Left renal pelvis (tissue), 4 donors: ENCODE measurements at regions not wholly inside any gene's neighbourhood (a gene's known extent, or its start where the extent isn't known, plus 50 kb on each side); places are given as distances from the start of the nearest gene placed in this dataset.

ENCODE experiments used
- DNase-seq, 4 donors: peaks; one replicate each; pipeline ENCODE4 v3.0.0-alpha.2; 2013; ENCODE audit warnings: low read depth in 4 of 4, low spot score in 3 of 4

DNA sequence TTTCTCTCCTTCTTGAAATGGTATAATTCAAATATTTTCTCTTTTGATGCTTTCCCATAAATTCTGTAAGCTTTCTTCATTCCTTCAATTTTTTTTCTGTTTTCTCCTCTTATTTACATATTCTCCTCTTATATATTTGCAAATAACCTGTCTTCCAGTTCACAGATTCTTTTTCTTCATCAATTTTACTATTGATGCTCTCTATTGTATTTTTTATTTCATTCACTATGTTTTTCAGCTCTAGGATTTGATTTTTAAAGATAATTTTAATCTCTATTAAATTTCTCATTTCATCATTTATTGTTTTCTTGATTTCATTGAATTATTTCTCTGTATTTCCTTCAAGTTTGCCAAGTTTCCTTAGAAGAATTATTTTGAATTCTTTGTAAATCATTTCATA, 54.0 kb upstream of the PRPS1L1 start:
- no peak for DNase-seq

DNA sequence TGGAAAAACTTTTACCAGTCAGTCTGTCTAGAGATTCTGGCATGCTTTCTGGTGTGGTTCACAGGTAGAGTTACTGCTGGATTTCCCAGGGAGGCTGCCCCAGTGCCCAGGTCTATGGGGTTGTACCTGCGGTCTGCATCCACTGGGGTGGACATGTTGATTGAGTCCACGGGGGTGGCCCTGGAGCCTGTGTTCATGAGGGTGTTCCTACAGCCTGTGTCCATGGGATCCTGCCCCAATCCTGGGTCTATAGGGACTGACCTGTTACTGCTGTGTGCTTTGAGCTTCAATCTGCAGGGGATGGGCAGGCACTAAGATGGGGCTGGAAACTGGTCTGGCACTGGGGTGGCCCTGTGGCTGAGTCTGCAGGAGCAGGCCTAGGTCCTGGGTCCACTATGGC, 54.5 kb upstream of the PRPS1L1 start:
- DNase-seq = no peak

GRCh38 chr7:18086165-18087025, 58.7 kb upstream of the PRPS1L1 start:
- DNase-seq = peak in 1 of 4 donors; percentile 14

DNA sequence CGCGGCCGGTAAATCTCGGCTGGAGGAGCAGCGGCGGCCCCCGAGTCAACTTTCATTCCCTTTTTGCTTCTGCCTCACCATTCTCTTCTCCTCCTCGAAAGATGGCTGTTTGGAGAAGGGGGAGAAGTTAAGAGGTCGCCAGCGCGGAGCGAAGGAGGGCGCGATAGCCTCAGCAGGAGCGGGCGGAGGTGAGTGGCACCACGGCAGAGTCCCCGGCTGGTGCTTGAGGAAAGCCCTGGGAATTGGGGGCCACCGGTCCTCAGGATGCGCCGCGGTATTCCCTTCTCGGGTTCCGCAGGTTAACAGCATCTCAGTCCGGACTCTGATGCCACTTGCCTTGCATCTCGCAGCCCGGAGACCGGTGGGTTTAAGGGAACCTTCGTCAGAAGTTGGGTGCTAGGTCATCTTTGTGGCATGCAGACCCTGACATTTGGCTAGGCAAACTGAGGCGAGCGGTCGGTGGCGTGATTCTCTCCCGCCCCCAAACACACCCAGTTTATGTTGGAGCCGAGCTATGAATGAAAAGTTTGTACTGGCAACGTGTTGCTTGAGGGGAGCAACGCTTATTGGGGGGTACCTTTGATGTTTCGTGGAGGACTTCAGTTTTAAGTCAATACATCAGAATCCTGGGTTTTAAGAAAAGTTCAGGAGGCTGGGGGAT, 59.5 kb upstream of the PRPS1L1 start:
- DNase-seq = peak in 1 of 4 donors; percentile 8

- DNase-seq = no peak
Measured at GRCh38 chr7:18087687-18088078, 60.0 kb upstream of the PRPS1L1 start.

DNA sequence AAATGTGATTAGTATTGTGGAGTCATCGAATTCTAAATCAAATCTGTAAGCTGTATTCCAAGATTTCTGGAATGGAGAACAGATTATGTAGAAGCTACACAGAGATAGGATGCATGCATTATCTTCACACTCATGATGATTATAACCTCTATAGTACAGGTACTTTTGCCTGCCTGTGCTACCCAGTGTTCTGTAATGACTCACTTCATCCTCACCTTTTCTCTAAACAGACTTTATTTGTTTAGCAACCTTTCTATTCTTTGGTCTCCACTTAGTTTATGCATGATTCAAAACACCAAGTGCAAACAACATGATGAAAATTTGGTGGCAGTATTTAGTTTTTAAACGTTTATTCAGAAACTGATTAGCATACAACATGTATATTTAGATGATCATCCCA, 68.4 kb upstream of the PRPS1L1 start:
- no peak for DNase-seq

- DNase-seq = no peak
Measured at GRCh38 chr7:18102576-18102975, 74.9 kb upstream of the PRPS1L1 start.

GRCh38 chr7:18103436-18104218, 76.0 kb upstream of the PRPS1L1 start:
- no peak for DNase-seq

DNA sequence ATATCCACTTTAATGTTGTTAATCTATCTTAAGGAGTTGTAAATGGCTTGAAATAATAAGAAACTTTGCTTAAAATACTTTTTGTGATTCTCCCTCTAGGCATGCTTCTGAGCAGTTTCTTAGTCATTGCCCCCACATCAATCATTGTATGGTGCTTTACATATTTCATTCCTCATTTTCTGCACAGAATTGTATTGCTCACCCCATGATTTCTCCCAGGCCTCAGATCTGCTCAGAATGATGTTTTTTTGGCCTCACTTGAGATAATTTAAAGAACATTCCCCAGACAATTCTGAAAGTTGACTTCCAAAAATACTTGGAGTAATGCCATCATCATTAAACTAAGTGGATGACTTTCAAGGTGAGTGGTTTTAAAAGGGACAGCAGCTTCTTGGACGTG, 82.1 kb upstream of the PRPS1L1 start:
- DNase-seq = no peak

GRCh38 chr7:18116661-18117060, 89.0 kb upstream of the PRPS1L1 start:
- no peak for DNase-seq

DNA sequence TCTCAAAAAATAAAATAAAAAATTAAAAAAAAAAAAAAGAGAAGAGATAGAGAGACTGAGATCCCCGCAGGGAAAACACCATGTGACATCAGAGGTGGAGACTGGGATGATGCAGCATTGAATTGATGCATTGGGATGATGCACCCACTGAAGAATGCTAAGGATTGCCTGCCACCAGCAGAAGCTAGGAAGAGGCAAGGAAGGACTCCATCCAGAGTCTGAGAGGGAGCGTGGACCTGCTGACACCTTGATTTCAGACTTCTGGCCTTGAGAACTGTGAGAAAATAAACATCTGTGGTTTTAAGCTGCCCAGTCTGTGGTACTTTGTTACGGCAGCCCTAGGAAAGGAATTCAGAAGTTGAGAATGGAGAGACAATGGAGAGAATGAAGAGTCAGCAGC, 89.8 kb upstream of the PRPS1L1 start:
- no peak for DNase-seq

- no peak for DNase-seq
Measured at GRCh38 chr7:18119985-18120384, 92.3 kb upstream of the PRPS1L1 start.

DNA sequence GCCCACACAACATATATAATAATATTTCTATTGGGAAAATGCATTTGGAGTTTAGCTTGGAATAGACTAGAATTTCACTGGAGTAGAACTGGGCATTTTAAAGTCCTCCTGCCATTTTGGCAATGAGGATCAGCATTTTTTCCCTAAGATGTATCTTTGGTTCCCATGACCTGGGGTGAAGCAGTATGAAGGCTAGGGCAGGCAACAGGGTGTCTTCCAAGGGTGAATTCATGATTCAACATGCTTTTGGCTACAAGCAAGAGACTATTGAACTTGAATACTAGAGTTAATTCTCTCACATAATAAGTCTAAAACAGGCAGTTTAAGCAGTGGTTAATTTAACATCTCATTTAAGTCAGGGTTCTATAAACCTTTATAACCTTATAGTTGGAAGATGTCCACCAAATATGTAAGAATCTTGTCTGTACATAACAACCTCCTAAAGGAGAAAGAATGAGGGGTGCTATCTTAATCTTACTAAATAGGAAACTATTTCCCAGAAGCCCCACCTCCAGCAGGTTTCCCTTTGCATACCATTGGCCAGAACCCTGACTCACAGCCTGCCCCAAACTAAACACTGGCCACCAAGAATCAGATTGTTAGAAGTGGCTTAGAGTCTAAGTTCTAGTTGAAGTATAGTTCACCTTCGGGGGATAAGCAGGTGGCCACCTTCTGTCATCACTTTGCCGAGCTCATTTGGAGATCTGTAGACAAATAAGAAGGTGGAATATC, 96.0 kb upstream of the PRPS1L1 start:
- no peak for DNase-seq

- peak in 3 of 4 donors; percentile 45 to 55 (median 48) for DNase-seq
Measured at GRCh38 chr7:18125476-18125875, 97.8 kb upstream of the PRPS1L1 start.

GRCh38 chr7:18126281-18126680, 98.6 kb upstream of the PRPS1L1 start:
- DNase-seq = no peak

DNA sequence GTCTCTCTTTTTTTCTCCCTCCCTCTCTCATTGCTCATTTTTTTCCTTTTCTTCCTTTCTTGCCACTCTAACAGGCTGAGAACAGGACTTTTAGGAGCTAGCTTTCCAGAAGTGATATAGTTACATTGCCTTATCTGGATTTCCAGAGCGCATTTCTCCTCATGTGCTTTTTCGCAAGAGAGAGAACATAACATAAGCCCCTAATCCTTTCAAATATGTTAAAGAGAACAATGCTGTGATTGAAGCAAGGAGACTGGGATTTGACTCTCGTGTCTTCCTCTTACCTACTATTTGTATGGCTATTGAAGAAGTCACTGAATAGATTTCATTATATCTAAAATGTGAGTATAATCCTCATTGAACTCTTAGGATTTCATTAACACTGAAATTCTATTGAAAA, 101.2 kb upstream of the PRPS1L1 start:
- DNase-seq = no peak

DNA sequence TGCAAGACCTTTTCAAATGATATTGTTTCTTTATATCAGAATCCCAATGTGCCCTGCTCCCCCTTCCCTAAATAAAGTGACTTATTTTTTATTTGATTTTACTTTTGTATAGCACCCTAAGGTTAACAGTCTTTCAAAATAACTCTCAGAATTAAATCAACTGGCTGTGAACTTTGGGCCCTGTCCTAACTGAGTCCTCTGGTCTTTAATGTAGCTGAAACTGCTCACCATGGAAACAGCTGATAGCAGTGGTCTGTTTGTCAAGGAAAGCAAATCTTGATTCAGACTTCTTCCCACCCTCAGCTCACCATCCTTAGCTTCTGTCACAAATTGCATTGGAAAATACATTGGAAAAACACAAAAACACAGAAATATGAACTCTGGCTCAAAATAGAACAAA, 105.2 kb upstream of the PRPS1L1 start:
- DNase-seq = no peak

DNA sequence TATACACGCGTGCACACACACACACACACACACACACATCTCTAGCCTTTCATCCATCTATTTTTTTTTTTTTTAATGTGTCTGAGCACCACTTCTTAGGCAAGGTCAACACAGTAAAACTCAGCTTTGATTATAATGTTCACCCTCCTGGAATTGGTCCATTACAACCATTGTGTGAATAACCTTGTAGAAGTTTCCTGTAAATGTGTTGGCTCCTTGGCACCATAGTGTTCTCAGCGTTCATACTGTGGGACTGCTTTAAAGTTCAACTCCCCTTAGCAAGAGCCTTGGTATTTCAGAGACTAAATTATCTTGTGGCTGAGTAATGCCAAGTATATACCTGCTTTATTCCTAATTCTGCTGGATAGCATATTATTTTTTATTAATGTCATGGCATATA, 106.3 kb upstream of the PRPS1L1 start:
- DNase-seq = no peak

- no peak for DNase-seq
Measured at GRCh38 chr7:18140943-18141342, 113.3 kb upstream of the PRPS1L1 start.

GRCh38 chr7:18144166-18144565, 116.5 kb upstream of the PRPS1L1 start:
- no peak for DNase-seq

GRCh38 chr7:18145160-18145559, 117.5 kb upstream of the PRPS1L1 start:
- DNase-seq = no peak
